Prostate gland (tissue), 2 donors: ENCODE measurements at regions not wholly inside any gene's neighbourhood (a gene's known extent, or its start where the extent isn't known, plus 50 kb on each side); places are given as distances from the start of the nearest gene placed in this dataset.

Experiments
- DNase-seq: peaks from one replicate; pipeline ENCODE4 v3.0.0-alpha.2; 2019; ENCODE audit warnings: low spot score
- H3K27ac ChIP-seq, 2 donors: fragments of 200-600 bp; sonication (generic); 2 replicates each; pipeline ENCODE4 v1.5.1; 2017 to 2019
- H3K27me3 ChIP-seq: fragments of 200-600 bp; sonication (generic); replicated peaks from 2 replicates; pipeline ENCODE4 v1.5.1; 2019; ENCODE audit not compliant: insufficient read depth
- H3K36me3 ChIP-seq, 2 donors: fragments of 200-600 bp; sonication (generic); 1 replicate in 1 of 2; 2 replicates in 1 of 2; pipeline versions ENCODE4 v1.5.1 to v1.8.1; 2017 to 2019
- H3K4me1 ChIP-seq: fragments of 200-600 bp; sonication (generic); replicated peaks from 2 replicates; pipeline ENCODE4 v1.5.1; 2019
- H3K4me3 ChIP-seq, 2 donors: fragments of 200-600 bp; sonication (generic); 2 replicates each; pipeline ENCODE4 v1.5.1; 2017 to 2019
- H3K9me3 ChIP-seq: fragments of 200-600 bp; sonication (generic); 2 replicates; pipeline ENCODE4 v1.5.1; 2017
- CTCF ChIP-seq, 4 experiments: fragments of 200-600 bp in 2 of 4; fragments of 450-650 bp in 2 of 4; sonication (generic) in 2 of 4; IDR thresholded peaks; 1 replicate in 3 of 4; 2 replicates in 1 of 4; pipeline ENCODE4 v1.5.1; 2016 to 2019; ENCODE audit warnings: antibody characterized with exemption in 4 of 4, mild to moderate bottlenecking in 2 of 4, moderate library complexity in 2 of 4
- POLR2A ChIP-seq: fragments of 450-650 bp; IDR thresholded peaks from one replicate; pipeline ENCODE4 v1.6.1; 2016; ENCODE audit warnings: antibody characterized with exemption, mild to moderate bottlenecking
- POLR2AphosphoS5 ChIP-seq: sonication (generic); formaldehyde crosslinking; IDR thresholded peaks from one replicate; pipeline ENCODE4 v1.6.1; 2017; ENCODE audit warnings: antibody characterized with exemption
- WGBS: methylation state at CpG from one replicate; pipeline ENCODE4 v1.1.5; 2018; 5-methylcytosine and 5-hydroxymethylcytosine counted together
- intact Hi-C: fragments of 100-400 bp; cut with DNase I; formaldehyde crosslinking; loops from one replicate; pipeline ENCODE4 v1.14.2; 2022

DNA sequence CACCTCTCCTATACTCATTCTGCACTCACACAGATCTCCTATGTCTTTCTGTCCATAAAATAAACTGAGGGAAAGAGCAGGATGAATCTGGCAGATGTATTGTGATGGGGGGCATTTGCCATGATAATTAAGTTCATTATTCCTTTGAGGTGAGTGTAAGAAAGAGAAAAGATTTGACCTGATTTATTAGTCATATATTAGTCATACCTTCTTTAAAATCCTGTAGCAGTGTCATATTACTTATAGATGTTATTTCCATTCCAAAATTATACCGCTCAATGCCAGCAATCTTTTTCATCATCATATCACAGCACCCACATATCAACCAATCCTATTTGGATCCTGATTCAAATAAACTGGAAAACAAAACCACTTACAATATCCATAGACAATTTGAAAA is 733.3 kb upstream of the SLC35B3 start:
- intact Hi-C loops: no loop called here

GRCh38 chr6:9161731-9162130 is 726.4 kb upstream of the SLC35B3 start:
- Histone ChIP-seq H3K4me1 (no peaks in the 10 kb centered on the region), H3K4me3 (no peak overlapping the region), H3K27ac (no peak overlapping the region), H3K36me3 (no peaks in the 10 kb centered on the region), H3K27me3 (no peaks in the 10 kb centered on the region), H3K9me3 (no peaks in the 10 kb centered on the region)
- no peak for DNase-seq
- TF ChIP-seq CTCF (IDR thresholded peaks at IDR 0.05) (no peak), POLR2A (no peak), POLR2AphosphoS5 (no peak)
- intact Hi-C loops: no loop called here

More for the DNA sequence above, 733.3 kb upstream of the SLC35B3 start:
- Histone ChIP-seq H3K27ac (no peak overlapping the region), H3K36me3 (no peaks in the 10 kb centered on the region), H3K27me3 (no peaks in the 10 kb centered on the region), H3K4me3 (no peak overlapping the region), H3K4me1 (no peaks in the 10 kb centered on the region), H3K9me3 (no peaks in the 10 kb centered on the region)
- TF ChIP-seq POLR2AphosphoS5 (no peak), POLR2A (no peak), CTCF (IDR thresholded peaks at IDR 0.05) (no peak)
- WGBS: 97% methylated on average over 1 of the region's 1 CpG
- DNase-seq: no peak

GRCh38 chr6:9159051-9159450 is 723.7 kb upstream of the SLC35B3 start:
- no peak for TF ChIP-seq CTCF (IDR thresholded peaks at IDR 0.05)
- no peak for TF ChIP-seq POLR2A
- no peak for TF ChIP-seq POLR2AphosphoS5
- H3K27ac ChIP-seq: no peak overlapping the region
- no peak for DNase-seq
- H3K9me3 ChIP-seq: no peaks in the 10 kb centered on the region
- no peaks in the 10 kb centered on the region for H3K4me1 ChIP-seq
- H3K27me3 ChIP-seq: no peaks in the 10 kb centered on the region
- no peak overlapping the region for H3K4me3 ChIP-seq
- 82% methylated on average over 3 of the region's 3 CpGs for WGBS
- intact Hi-C loops: no loop called here
- H3K36me3 ChIP-seq: no peaks in the 10 kb centered on the region

- H3K27me3 ChIP-seq: no peaks in the 10 kb centered on the region
- H3K4me3 ChIP-seq: no peak overlapping the region
- no peaks in the 10 kb centered on the region for H3K36me3 ChIP-seq
- no peak for DNase-seq
- H3K27ac ChIP-seq: no peak overlapping the region
- WGBS: 48% methylated on average over 3 of the region's 3 CpGs
- TF ChIP-seq CTCF (IDR thresholded peaks at IDR 0.05): no peak
- TF ChIP-seq POLR2A: no peak
- no peak for TF ChIP-seq POLR2AphosphoS5
- H3K9me3 ChIP-seq: no peaks in the 10 kb centered on the region
- intact Hi-C loops: no loop called here
- no peaks in the 10 kb centered on the region for H3K4me1 ChIP-seq
Measured at GRCh38 chr6:9155836-9156235, 720.5 kb upstream of the SLC35B3 start.

DNA sequence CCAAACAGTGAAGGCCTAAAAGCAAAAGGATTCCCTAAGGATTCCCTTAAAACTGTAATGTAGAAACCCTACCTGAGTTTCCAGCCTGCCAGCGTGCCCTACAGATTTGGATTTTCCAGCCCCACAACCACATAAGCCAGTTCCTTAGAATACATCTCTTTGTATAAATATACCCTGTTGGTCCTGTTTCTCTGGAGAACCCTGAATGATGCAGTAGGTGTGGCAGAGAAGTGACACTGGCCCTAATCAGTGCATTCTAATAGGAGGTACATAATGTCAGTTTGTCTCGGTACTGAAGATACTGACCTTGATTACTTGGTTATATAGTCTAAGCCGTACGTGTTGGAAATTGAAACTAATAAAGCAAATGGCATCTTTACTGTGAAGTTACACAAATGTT is 707.8 kb upstream of the SLC35B3 start:
- peaks cover 5% of the 10 kb centered on the region for H3K4me1 ChIP-seq
- intact Hi-C loops: no loop called here
- DNase-seq: no peak
- whole genome bisulfite sequencing: 93% methylated on average over 4 of the region's 4 CpGs
- H3K36me3 ChIP-seq: no peaks in the 10 kb centered on the region
- H3K27ac ChIP-seq: no peak overlapping the region
- TF ChIP-seq POLR2A: no peak
- no peak for TF ChIP-seq CTCF (IDR thresholded peaks at IDR 0.05)
- no peak for TF ChIP-seq POLR2AphosphoS5
- H3K4me3 ChIP-seq: no peak overlapping the region
- no peaks in the 10 kb centered on the region for H3K9me3 ChIP-seq
- no peaks in the 10 kb centered on the region for H3K27me3 ChIP-seq
